GM23338 (cell line): ENCODE measurements at regions not wholly inside any gene's neighbourhood (a gene's known extent, or its start where the extent isn't known, plus 50 kb on each side); places are given as distances from the start of the nearest gene placed in this dataset.

Experiments used
- CREB1 ChIP-seq: fragments of 250-450 bp; sonication (Bioruptor Pico); IDR thresholded peaks from 2 replicates; pipeline ENCODE4 v1.5.0; 2020; ENCODE audit warnings: low read depth, mild to moderate bottlenecking, moderate library complexity
- EZH2 ChIP-seq: fragments of 200-600 bp; sonication (generic); IDR thresholded peaks from one replicate; pipeline ENCODE4 v1.8.0; 2017; ENCODE audit warnings: antibody characterized with exemption, mild to moderate bottlenecking, low read depth; ENCODE audit not compliant: unreplicated experiment
- EZH2phosphoT487 ChIP-seq: fragments of 200-600 bp; sonication (generic); IDR thresholded peaks from one replicate; pipeline ENCODE4 v1.8.1; 2018; ENCODE audit warnings: antibody characterized with exemption; ENCODE audit not compliant: unreplicated experiment
- JUNB ChIP-seq: IDR thresholded peaks from one replicate; pipeline ENCODE4 v1.6.1; 2016; ENCODE audit warnings: antibody characterized with exemption; ENCODE audit not compliant: unreplicated experiment
- NANOG ChIP-seq: IDR thresholded peaks from 2 replicates; pipeline ENCODE4 v1.6.1; 2016; ENCODE audit warnings: antibody characterized with exemption, borderline replicate concordance
- POLR2AphosphoS5 ChIP-seq: IDR thresholded peaks from 2 replicates; pipeline ENCODE4 v1.6.1; 2016; ENCODE audit warnings: antibody characterized with exemption, low read depth
- TF ChIP-seq, protein P1 (sequence below), 2 experiments: fragments of 200-600 bp in 1 of 2; sonication (generic) in 1 of 2; conservative IDR thresholded peaks; 2 replicates each; pipeline versions ENCODE4 v1.5.1 to v1.6.1; 2016 to 2017; ENCODE audit warnings: antibody characterized with exemption in 2 of 2, low read depth in 2 of 2, mild to moderate bottlenecking in 2 of 2, moderate library complexity in 1 of 2
- TF ChIP-seq, protein P2 (sequence below): IDR thresholded peaks from one replicate; pipeline ENCODE4 v1.6.1; 2018; ENCODE audit warnings: antibody characterized with exemption; ENCODE audit not compliant: unreplicated experiment
- TF ChIP-seq, protein P3 (sequence below): IDR thresholded peaks from 2 replicates; pipeline ENCODE4 v1.6.1; 2016; ENCODE audit warnings: antibody characterized with exemption

DNA sequence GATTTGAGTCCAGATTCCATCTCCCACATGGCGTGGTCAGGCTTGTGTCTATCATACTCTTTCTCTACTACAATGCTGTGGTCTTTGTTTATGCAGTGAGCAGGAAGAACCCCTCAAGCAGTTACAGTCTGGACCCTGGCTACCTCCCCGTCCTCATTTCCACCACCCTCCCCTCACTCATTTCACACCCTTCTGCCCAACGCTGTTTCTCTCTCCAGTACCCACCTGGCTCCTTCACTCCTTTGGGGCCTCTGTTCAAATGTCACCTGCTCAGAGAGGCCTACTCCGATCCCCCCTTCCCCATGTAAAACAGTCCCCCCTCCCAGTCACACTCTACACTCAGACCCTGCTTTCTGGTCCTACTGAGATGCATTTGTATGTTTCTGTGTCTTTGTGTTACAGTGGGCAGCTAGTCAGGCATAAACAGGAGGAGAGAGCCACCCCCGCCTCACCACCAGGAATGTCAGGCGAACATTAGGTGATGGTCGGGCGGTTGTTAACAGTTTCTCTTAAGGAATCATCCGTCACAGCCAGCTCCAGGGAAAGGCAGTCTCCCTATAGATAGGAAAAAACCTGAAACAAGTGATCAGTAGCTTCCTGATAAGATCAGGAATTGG lies 53.7 kb upstream of the CA12 start:
- TF ChIP-seq EZH2phosphoT487 (no peak), EZH2 (no peak), POLR2AphosphoS5 (no peak), NANOG (no peak), CREB1 (no peak), JUNB (no peak)
- TF ChIP-seq, protein P1, sequence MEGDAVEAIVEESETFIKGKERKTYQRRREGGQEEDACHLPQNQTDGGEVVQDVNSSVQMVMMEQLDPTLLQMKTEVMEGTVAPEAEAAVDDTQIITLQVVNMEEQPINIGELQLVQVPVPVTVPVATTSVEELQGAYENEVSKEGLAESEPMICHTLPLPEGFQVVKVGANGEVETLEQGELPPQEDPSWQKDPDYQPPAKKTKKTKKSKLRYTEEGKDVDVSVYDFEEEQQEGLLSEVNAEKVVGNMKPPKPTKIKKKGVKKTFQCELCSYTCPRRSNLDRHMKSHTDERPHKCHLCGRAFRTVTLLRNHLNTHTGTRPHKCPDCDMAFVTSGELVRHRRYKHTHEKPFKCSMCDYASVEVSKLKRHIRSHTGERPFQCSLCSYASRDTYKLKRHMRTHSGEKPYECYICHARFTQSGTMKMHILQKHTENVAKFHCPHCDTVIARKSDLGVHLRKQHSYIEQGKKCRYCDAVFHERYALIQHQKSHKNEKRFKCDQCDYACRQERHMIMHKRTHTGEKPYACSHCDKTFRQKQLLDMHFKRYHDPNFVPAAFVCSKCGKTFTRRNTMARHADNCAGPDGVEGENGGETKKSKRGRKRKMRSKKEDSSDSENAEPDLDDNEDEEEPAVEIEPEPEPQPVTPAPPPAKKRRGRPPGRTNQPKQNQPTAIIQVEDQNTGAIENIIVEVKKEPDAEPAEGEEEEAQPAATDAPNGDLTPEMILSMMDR (conservative IDR thresholded peaks at IDR 0.05; ENCODE audit: low read depth in 2 of 2), result no peak
- TF ChIP-seq, protein P2, sequence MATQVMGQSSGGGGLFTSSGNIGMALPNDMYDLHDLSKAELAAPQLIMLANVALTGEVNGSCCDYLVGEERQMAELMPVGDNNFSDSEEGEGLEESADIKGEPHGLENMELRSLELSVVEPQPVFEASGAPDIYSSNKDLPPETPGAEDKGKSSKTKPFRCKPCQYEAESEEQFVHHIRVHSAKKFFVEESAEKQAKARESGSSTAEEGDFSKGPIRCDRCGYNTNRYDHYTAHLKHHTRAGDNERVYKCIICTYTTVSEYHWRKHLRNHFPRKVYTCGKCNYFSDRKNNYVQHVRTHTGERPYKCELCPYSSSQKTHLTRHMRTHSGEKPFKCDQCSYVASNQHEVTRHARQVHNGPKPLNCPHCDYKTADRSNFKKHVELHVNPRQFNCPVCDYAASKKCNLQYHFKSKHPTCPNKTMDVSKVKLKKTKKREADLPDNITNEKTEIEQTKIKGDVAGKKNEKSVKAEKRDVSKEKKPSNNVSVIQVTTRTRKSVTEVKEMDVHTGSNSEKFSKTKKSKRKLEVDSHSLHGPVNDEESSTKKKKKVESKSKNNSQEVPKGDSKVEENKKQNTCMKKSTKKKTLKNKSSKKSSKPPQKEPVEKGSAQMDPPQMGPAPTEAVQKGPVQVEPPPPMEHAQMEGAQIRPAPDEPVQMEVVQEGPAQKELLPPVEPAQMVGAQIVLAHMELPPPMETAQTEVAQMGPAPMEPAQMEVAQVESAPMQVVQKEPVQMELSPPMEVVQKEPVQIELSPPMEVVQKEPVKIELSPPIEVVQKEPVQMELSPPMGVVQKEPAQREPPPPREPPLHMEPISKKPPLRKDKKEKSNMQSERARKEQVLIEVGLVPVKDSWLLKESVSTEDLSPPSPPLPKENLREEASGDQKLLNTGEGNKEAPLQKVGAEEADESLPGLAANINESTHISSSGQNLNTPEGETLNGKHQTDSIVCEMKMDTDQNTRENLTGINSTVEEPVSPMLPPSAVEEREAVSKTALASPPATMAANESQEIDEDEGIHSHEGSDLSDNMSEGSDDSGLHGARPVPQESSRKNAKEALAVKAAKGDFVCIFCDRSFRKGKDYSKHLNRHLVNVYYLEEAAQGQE, result no peak
- TF ChIP-seq, protein P3, sequence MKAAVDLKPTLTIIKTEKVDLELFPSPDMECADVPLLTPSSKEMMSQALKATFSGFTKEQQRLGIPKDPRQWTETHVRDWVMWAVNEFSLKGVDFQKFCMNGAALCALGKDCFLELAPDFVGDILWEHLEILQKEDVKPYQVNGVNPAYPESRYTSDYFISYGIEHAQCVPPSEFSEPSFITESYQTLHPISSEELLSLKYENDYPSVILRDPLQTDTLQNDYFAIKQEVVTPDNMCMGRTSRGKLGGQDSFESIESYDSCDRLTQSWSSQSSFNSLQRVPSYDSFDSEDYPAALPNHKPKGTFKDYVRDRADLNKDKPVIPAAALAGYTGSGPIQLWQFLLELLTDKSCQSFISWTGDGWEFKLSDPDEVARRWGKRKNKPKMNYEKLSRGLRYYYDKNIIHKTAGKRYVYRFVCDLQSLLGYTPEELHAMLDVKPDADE, result no peak
